Erythroblast (primary cell): ENCODE measurements at regions not wholly inside any gene's neighbourhood (a gene's known extent, or its start where the extent isn't known, plus 50 kb on each side); places are given as distances from the start of the nearest gene placed in this dataset.
"Not testable (repeated sequence)": the region's sequence is repeated elsewhere in the genome, so short reads cannot be mapped to it uniquely, and the experiment has no call there.

Source experiments
- GATA1 ChIP-seq: IDR thresholded peaks from 2 replicates; pipeline ENCODE4 v1.6.1; 2011; ENCODE audit warnings: low read depth, mild to moderate bottlenecking, control low read depth, low read length, moderate library complexity
- POLR2A ChIP-seq: IDR thresholded peaks from 2 replicates; pipeline ENCODE4 v1.6.1; 2011; ENCODE audit warnings: mild to moderate bottlenecking, low read length

DNA sequence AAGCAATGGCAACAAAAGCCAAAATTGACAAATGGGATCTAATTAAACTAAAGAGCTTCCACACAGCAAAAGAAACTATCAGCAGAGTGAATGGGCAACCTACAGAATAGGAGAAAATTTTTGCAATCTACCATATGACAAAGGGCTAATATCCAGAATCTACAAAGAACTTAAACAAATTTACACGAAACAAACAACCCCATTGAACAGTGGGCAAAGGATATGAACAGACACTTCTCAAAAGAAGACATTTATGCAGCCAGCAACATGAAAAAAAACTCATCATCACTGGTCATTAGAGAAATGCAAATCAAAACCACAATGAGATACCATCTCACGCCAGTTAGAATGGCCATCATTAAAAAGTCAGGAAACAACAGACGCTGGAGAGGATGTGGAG, 113.4 kb downstream of the PSMG1 start:
- not testable (repeated sequence) for TF ChIP-seq POLR2A, GATA1
